IPS-18c (cell line): ENCODE measurements at regions not wholly inside any gene's neighbourhood (a gene's known extent, or its start where the extent isn't known, plus 50 kb on each side); places are given as distances from the start of the nearest gene placed in this dataset.
"Not testable (repeated sequence)": the region's sequence is repeated elsewhere in the genome, so short reads cannot be mapped to it uniquely, and the experiment has no call there.

Experiments used
- H3K4me3 ChIP-seq: 2 replicates; pipeline ENCODE4 v1.7.0; 2013; ENCODE audit warnings: low read depth, mild to moderate bottlenecking, low read length, moderate library complexity; ENCODE audit not compliant: insufficient read depth
- H3K9me3 ChIP-seq: one replicate; pipeline ENCODE4 v1.6.1; 2013; ENCODE audit warnings: mild to moderate bottlenecking, low read length, moderate library complexity; ENCODE audit not compliant: control insufficient read depth, insufficient read depth

DNA sequence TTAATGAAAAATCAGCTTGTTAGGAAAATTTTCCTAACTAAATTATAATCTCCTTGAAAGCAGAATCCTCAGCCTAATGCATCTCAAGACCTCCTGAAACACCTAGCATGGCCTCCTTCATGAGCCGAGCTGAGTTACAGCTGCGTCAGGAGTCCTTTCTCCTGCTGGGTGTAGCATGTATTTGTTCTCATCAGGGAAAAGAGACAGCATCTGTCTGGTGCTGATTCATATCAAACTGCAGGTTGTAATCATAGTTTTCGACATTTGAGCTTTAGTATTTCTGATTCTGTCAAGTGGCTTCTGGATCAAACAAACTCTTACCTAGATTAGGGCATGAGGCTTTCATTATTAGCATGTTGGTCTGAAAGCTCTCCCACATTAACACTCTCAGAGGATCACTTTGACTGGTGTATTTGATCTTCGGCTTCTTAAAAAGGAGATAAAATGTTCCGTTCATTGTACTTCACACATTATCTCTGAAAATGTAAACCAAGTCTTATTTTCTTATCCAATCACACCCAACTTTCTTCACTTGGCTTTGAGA lies 140.1 kb upstream of the FRG1 start:
- H3K4me3 ChIP-seq: no peak overlapping the region

DNA sequence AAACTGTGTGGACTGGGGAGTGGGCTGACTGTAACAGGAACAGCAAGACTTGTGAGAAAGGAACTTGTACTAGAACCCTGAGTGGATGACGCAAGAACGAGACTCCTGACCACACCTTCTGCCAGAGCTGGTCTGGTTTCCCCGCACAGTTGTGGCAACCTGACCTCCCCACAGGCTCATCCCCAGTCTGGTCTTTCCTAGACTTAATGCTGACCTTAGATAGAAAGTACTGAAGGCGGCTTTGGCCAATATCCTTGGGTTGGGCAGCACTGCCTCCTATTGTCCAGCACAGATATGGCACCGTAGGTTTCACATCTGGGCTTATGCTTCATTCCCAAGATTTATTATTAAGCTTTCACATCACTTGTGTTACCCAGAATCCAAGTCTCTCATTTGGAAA lies 137.8 kb upstream of the FRG1 start:
- H3K4me3 ChIP-seq: no peak overlapping the region
- no peaks in the 10 kb centered on the region for H3K9me3 ChIP-seq

More for the DNA sequence above, 140.1 kb upstream of the FRG1 start:
- no peaks in the 10 kb centered on the region for H3K9me3 ChIP-seq

DNA sequence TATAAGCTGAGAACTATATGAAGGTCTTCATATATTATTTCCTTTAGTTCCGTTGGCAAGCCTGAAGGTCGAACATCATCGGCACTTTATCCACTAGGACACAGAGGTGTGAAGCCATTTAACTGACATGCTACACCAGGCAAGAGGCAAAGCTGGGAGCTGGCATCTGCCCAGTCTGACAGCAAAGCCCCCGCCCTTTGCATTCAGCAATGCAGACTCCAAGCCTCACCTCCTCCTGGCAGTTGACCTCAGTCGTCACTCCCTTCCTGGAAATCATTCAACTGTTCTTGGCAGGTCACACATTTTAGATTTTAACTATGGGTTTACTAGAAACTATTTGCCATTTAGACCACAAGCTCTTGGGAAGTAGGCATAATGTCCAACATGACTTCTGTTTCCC lies 135.8 kb upstream of the FRG1 start:
- Histone ChIP-seq H3K4me3 (no peak overlapping the region), H3K9me3 (no peaks in the 10 kb centered on the region)

DNA sequence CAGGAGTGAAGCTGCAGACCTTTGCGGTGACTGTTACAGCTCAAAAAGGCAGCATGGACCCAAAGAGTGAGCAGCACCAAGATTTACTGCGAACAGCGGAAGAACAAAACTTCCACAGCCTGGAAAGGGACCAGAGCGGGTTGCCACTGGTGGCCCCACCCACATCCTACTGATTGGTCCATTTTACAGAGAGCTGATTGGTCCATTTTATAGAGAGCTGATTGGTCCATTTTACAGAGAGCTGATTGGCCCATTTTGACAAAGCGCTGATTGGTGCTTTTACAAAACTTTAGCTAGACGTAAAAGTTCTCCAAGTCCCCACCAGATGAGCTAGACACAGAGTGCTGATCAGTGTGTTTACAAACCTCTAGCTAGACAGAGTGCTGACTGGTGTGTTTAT lies 134.2 kb upstream of the FRG1 start:
- Histone ChIP-seq H3K9me3 (no peaks in the 10 kb centered on the region), H3K4me3 (no peak overlapping the region)

DNA sequence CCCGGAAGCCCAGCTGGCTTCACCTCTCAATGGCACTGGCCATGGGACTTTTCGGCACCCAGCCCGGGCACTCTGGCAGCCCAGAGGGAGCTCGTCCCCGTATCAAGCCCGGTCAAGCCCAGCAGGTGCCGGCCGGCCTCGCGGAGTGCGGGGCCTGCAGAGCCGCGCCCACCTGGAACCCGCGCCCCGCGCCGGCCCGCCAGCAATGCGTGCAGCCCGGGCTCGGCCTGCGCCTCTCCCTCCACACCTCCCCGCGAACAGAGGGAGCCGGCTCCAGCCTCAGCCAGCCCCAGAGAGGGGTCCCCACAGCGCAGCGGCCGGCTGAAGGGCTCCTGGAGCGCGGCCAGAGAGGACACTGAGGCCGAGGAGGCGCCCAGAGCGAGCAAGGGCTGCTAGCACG lies 133.6 kb upstream of the FRG1 start:
- no peak overlapping the region for H3K4me3 ChIP-seq
- H3K9me3 ChIP-seq: no peaks in the 10 kb centered on the region

DNA sequence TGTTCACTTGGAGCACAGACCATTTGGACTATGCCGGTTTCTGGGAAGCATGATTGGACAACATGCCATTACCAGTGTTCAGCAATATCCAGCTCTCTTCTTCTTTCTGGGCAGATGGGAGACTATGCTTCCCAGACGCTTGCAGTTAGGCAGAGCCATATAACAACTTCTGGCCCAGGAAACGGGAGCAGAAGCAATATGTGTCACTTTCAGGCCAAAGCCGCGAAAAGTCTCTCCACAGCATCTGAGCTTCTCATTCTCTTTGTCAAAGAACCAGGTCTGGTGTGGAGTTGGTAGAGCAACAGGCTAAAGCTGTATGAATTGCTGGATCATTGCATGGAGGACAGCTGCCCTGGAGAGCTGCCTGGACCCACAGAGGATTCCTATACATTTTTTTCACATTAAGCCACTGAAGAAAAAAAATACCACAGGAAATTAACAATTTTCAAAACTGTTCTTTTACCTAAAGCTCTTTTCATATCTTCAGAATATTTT lies 131.4 kb upstream of the FRG1 start:
- no peak overlapping the region for H3K4me3 ChIP-seq
- no peaks in the 10 kb centered on the region for H3K9me3 ChIP-seq

DNA sequence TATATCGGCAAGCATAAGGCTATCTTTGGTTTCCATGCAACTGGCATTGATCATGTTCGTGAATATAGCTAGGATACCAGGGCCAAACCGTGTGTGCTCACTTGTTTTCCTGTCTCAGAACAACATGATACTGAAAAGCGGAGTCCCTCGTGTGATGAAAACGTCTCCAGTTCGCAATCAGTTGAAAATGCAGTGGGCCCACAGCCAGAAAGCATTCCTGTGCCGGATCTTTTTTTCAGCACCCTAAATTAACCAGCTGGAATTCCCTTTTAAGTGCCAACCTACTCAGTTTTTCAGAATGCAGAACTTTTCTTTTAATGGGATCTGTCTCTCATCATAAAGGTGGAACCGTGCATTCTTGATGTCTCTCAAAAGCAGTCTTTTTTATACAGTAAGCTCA lies 130.8 kb upstream of the FRG1 start:
- Histone ChIP-seq H3K9me3 (no peaks in the 10 kb centered on the region), H3K4me3 (no peak overlapping the region)

DNA sequence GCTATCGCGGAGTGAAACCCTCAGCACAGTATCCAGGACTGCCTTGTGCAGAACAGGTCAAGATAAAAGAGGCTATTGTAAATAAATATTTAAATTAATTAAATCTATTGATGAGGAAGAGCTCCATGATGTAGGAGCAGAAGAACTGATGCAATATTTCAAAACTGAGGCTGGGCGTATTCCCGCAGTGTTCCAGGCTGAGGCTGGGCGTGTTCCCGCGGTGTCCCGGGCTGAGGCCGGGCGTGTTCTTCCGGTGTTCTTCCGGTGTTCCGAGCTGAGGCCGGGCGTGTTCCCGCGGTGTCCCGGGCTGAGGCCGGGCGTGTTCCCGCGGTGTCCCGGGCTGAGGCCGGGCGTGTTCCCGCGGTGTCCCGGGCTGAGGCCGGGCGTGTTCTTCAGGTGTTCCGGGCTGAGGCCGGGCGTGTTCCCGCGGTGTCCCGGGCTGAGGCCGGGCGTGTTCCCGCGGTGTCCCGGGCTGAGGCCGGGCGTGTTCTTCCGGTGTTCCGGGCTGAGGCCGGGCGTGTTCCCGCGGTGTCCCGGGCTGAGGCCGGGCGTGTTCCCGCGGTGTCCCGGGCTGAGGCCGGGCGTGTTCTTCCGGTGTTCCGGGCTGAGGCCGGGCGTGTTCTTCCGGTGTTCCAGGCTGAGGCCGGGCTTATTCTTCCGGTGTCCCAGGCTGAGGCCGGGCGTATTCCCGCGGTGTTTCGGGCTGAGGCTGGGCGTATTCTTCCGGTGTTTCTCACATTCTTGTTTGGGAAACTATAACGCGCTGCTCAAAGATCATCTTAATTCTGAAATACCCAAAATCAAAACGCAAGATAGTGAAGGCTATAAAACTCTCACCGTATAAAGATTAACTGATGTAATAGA lies 130.1 kb upstream of the FRG1 start:
- not testable (repeated sequence) for H3K4me3 ChIP-seq, H3K9me3 ChIP-seq

DNA sequence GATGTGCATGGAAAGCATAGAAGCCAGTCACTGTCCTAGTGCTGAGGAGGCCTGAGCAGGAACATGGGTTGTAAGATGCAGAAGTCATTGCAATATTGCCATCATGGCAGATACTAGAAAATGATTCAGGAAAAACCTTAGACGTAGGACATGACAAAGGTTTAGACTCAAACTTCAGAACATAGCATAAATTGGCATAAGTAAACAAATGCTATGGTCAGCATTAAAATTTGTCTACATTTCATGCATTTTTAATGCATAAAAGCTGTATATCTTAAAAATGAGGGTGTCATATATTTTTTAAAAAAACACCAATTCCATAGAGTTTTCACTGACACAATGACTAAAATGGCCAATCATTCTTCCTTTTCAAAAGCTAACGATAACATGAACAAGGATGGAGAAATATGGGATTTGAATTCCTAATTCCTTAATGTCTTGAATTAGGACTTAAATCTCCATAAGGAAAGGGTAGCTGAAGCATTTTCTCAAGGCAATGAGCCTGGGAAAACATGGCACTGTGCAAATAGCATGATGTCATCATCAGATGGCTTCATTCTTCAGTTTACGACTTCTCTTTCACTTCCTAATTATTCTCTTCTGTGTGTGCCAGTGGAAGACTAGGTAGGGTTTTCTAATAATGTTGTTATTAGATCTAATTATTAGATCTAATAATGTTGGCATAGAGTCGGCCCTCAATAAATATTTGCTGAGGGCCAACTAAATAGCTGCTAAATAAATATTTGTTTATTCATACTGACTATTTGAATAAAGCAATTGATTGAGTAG lies 125.1 kb upstream of the FRG1 start:
- Histone ChIP-seq H3K9me3 (no peaks in the 10 kb centered on the region), H3K4me3 (no peak overlapping the region)

DNA sequence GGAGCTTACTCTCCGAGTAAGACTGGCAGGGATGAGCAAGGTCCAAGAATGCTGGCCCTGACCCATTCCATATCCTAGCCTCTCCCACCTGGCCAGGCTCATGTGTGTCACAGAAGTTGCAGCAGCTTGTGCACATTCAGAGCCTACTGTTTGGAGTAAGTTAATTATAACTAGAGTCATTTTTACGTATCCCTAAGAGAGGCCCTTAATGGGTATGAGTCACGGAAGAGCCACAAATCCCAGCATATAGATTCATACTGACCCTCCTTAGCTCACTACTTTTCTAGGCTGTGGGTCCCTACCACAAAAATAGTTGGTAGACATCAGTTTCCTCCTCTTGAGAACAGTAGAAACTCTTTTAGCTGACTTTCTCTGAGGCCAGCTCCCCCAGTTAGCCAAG lies 118.3 kb upstream of the FRG1 start:
- no peaks in the 10 kb centered on the region for H3K9me3 ChIP-seq
- H3K4me3 ChIP-seq: no peak overlapping the region

DNA sequence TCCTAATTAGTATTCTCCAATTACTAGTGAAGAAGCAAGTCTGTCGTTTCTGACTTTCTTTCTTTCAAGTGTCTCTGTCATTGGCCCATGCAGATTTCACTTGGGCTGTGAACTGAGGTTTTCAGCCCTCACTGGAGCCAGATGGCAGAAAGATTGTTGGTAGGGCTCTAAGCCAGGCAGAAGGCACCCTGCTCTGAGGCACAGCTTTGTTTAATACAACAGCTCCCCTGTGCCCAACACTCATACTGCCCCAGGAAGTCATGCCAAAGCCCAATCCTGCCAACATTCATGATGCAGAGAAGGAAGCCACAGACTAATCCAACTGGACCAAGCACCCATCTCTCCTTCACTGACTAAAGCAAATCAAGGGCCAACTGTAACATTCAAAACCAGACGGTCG lies 117.1 kb upstream of the FRG1 start:
- H3K4me3 ChIP-seq: no peak overlapping the region
- H3K9me3 ChIP-seq: no peaks in the 10 kb centered on the region

DNA sequence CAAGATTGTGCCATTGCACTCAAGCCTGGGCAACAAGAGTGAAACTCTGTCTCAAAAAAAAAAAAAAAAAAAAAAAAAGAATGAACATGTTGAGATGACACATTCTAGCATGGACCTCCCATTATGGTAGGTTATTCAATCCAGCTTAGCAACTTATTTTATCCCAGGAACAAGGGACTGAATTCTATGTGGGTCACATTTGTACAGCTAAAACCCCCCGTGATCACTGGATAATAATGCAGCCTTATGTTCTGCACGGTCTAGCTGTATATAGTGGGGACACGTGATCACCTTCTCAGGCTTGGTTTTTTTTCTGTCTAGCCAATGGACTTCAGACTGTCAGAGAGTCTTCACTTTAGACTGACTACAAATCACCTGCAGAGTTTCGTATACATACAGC lies 115.2 kb upstream of the FRG1 start:
- Histone ChIP-seq H3K9me3 (no peaks in the 10 kb centered on the region), H3K4me3 (no peak overlapping the region)

DNA sequence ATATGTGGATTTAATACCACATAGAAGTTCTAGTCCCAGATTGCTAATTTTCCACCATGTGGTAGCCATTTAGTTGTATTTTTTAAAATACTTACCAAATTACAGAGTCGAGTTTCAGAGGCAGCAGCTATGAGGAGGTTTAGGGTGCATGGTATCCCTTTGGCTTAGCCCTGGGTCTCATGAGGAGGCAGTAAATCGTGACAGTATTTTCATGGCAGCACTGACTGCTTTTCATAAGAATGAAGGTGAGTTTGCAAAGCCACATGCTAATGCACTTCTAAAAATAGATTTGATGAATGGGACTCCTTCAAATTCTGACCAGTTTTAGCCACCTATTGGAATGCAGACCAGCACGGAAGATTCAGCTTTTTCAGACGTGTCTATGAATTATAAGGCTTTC lies 114.0 kb upstream of the FRG1 start:
- Histone ChIP-seq H3K4me3 (no peak overlapping the region), H3K9me3 (no peaks in the 10 kb centered on the region)

DNA sequence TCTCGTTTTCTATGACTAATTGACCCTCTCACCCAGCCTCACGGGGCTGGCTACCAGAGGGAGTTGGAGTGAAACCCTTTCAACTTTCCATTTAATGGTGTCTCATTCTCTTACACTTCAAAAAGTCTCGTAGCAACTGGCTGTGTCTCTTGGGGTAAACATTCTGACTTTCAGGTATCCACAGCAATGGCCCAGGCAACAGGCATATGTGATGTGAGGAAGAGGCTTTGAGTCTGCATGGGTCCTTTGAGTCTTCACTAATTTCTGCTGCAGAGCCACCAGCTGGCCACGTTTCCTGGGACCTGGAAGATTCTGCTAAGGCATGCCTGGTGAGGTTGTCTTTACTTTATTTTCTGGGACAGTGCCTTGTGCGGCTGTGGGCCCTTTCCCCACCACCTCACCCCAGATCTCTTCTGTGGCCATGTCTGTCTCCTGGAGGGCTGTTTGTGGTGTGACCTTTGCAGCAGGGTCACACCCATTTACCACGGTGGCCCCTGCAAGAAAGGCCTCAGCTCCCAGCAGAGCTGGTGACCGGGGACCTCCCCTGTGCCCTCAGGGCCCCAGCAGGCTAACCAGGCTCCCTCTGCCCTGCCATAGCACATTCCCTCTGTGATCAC lies 112.5 kb upstream of the FRG1 start:
- Histone ChIP-seq H3K4me3 (no peak overlapping the region), H3K9me3 (no peaks in the 10 kb centered on the region)

DNA sequence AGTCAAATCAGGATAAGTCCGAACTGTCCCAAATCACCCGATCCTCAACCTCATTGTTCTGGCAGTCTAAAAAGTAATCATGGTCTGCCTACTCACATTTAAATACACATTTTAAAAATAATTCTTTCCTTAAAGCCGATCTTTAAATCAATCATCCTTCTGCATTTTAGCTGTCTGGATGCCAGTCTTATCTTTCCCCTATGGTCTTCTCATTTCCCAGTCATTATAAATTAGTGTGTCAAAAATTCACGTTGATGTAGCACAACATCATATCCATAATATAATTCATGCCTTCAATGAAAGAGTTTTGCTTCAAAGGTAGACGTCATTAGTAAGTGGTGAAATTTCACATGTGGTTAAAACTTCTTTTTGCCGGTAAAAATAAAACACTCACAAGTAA lies 108.1 kb upstream of the FRG1 start:
- Histone ChIP-seq H3K9me3 (no peaks in the 10 kb centered on the region), H3K4me3 (no peak overlapping the region)

DNA sequence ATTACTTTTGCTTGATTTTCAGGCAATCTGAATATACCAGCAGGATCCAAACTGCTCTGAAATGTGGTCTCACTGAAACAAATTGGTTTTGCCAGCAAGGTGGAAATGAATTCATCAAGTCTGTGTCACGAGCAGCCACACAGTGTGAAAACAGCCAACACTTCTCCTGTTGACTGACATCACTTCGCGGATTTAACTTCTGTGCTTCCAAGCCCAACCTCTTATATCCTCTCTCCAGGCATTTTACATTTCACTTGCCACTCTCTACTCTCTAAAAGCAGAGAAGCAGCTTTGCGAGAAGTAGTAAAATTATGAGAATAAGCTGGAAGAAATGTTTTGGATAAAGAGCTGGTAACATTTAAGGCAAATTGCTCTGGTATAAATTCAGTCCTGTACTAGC lies 106.1 kb upstream of the FRG1 start:
- Histone ChIP-seq H3K9me3 (no peaks in the 10 kb centered on the region), H3K4me3 (no peak overlapping the region)

DNA sequence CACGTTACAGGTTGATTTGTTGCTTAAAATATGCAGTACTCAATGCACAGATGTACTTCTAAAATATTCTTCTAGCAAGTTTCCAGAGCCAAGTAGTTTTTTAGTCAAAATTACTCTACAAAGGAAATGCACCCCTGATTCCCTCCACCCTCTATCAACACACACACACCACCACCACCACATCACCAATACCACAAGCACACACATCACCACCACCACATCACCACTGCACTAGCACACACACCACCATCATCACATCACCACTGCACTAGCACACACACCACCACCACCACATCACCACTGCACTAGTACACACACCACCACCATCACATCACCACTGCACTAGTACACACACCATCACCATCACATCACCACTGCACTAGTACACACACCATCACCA lies 105.2 kb upstream of the FRG1 start:
- H3K4me3 ChIP-seq: no peak overlapping the region
- no peaks in the 10 kb centered on the region for H3K9me3 ChIP-seq

DNA sequence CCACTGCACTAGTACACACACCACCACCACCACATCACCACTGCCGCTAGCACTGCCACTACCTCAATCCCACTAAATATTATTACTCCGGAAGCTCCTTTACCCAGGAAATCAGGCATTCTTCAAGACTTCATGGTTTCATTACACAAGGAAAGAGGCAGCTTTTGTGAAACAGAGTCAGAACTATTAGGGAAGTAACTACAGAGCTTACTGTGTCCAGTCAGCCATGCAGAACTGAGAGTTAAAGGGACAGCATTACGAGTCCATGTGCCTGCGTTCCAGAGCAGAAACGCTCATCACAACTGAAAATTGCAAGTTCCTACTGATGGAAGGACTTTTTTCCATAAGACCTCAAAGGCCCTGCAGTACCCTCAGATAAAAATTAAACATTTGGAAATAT lies 103.2 kb upstream of the FRG1 start:
- H3K4me3 ChIP-seq: no peak overlapping the region
- no peaks in the 10 kb centered on the region for H3K9me3 ChIP-seq
